OCI-LY1 (cell line): ENCODE measurements at regions not wholly inside any gene's neighbourhood (a gene's known extent, or its start where the extent isn't known, plus 50 kb on each side); places are given as distances from the start of the nearest gene placed in this dataset.

Experiments
- H2AFZ ChIP-seq: fragments of 200-600 bp; sonication (generic), shearing (Covaris generic); 2 replicates; pipeline ENCODE4 v1.6.0; 2014; ENCODE audit warnings: antibody characterized with exemption, mild to moderate bottlenecking, low read length
- H3F3A ChIP-seq: fragments of 200-600 bp; sonication (generic), shearing (Covaris generic); 2 replicates; pipeline ENCODE4 v1.6.0; 2014; ENCODE audit warnings: mild to moderate bottlenecking, antibody characterized with exemption, low read length, moderate library complexity; ENCODE audit not compliant: insufficient read depth
- H3K27ac ChIP-seq: fragments of 200-600 bp; sonication (generic); 2 replicates; pipeline ENCODE4 v1.5.1; 2014; ENCODE audit warnings: low read length, mixed run types, mild to moderate bottlenecking, low read depth; ENCODE audit not compliant: poor library complexity, severe bottlenecking
- H3K27me3 ChIP-seq: fragments of 200-600 bp; sonication (generic); 2 replicates; pipeline ENCODE4 v1.6.0; 2014; ENCODE audit warnings: antibody characterized with exemption, mild to moderate bottlenecking, low read length, moderate library complexity; ENCODE audit not compliant: insufficient read depth
- H3K36me3 ChIP-seq: fragments of 200-600 bp; sonication (generic); 2 replicates; pipeline ENCODE4 v1.6.1; 2014; ENCODE audit warnings: mild to moderate bottlenecking, antibody characterized with exemption, low read length, moderate library complexity, mixed read lengths; ENCODE audit not compliant: insufficient read depth
- H3K4me1 ChIP-seq: fragments of 200-600 bp; sonication (generic); 2 replicates; pipeline ENCODE4 v1.5.1; 2014; ENCODE audit warnings: mild to moderate bottlenecking, low read length, moderate library complexity; ENCODE audit not compliant: insufficient read depth, severe bottlenecking
- H3K4me2 ChIP-seq: fragments of 200-600 bp; sonication (generic), shearing (Covaris generic); 2 replicates; pipeline ENCODE4 v1.6.1; 2014; ENCODE audit warnings: low read length
- H3K4me3 ChIP-seq: fragments of 200-600 bp; sonication (generic); 2 replicates; pipeline ENCODE4 v1.5.1; 2014; ENCODE audit warnings: low read length, low read depth, mild to moderate bottlenecking, mixed read lengths; ENCODE audit not compliant: poor library complexity, severe bottlenecking
- H3K79me2 ChIP-seq: fragments of 200-600 bp; shearing (Covaris generic); 2 replicates; pipeline ENCODE4 v1.6.1; 2016; ENCODE audit warnings: mixed run types, low read length, mixed read lengths; ENCODE audit not compliant: insufficient read depth
- H3K9ac ChIP-seq: fragments of 200-600 bp; sonication (generic), shearing (Covaris generic); 2 replicates; pipeline ENCODE4 v1.6.1; 2014; ENCODE audit warnings: mild to moderate bottlenecking, low read length, mixed read lengths
- H3K9me2 ChIP-seq: fragments of 200-600 bp; sonication (generic), shearing (Covaris generic); 2 replicates; pipeline ENCODE4 v1.6.1; 2014; ENCODE audit warnings: low read depth, mild to moderate bottlenecking, low read length, mixed read lengths
- H3K9me3 ChIP-seq: fragments of 200-600 bp; shearing (Covaris generic); 2 replicates; pipeline ENCODE4 v1.6.1; 2014; ENCODE audit warnings: low read length, mixed read lengths
- H4K20me1 ChIP-seq: fragments of 200-600 bp; sonication (generic), shearing (Covaris generic); 2 replicates; pipeline ENCODE4 v1.6.0; 2016; ENCODE audit warnings: mild to moderate bottlenecking, low read length; ENCODE audit not compliant: insufficient read depth
- EZH2 ChIP-seq: fragments of 200-600 bp; sonication (generic), shearing (Covaris generic); IDR thresholded peaks from 2 replicates; pipeline ENCODE4 v1.8.0; 2017; ENCODE audit warnings: borderline replicate concordance, mixed run types, mild to moderate bottlenecking, antibody characterized with exemption, low read length, moderate library complexity, mixed read lengths
- TF ChIP-seq, protein P1 (sequence below): fragments of 200-600 bp; sonication (generic), shearing (Covaris generic); IDR thresholded peaks from 2 replicates; pipeline ENCODE4 v1.5.1; 2017; ENCODE audit warnings: mild to moderate bottlenecking, antibody characterized with exemption, low read length, moderate library complexity, mixed read lengths

DNA sequence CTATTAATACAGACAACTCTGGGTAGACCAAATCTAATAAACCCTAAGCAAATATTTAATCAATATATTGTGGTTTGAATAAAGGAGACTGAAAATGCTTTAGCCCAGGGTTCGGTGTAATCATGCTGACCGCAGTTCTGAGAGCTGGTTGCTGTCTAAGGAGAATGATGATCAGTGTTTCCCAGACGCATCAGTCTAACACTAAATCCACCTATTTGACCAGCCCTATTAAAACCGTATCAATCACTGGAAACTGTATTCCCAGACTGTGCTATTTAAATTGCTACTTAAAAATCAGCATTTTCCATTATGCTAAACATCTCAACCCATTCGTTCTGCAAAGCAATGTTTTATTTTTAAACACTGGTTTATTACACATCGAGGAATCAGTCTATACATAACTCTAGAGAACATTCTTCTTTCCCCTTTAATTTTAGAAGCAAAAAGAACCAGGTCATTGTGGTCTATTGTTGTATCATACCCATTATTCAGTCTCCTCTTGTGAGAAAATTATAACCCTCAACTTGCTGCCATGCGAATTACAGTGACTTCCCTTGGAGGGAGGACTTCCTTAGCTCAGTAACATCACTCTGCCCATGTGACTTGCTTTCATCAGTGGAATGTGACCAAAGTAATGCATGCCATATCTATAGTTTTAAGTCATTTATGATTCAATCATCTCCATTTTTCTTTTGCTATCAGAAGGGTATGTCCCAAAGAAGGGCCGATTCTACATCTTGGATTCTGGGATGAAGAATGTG lies 515.2 kb upstream of the JAG1 start:
- Histone ChIP-seq H3K4me2 (no peak overlapping the region), H3K27ac (no peak overlapping the region)

DNA sequence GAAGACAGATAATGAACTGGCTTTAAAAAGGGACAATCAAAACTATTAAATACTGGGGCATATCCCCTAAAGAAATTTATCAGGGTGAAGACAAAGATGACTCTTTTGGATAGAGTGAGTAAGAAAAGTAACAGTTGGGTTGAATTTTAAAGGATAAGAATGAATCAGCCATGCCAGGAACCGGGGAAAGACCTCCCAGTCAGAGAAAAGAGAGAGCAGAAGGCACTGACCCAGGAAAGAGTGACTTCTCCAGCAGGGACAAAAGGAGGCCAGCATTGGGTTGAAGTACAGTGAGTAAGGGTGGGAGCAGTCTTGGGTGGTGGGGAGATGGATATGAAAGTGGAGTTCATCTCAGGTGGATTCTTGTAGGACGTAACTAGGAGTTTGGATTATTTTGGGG lies 516.9 kb upstream of the JAG1 start:
- no peak overlapping the region for H3K9ac ChIP-seq
- H3K79me2 ChIP-seq = no peaks in the 10 kb centered on the region
- H3K4me3 ChIP-seq = no peak overlapping the region
- H2AFZ ChIP-seq = no peak overlapping the region
- no peaks in the 10 kb centered on the region for H3F3A ChIP-seq
- no peak overlapping the region for H3K27ac ChIP-seq
- no peaks in the 10 kb centered on the region for H3K4me1 ChIP-seq
- no peaks in the 10 kb centered on the region for H3K27me3 ChIP-seq
- no peaks in the 10 kb centered on the region for H3K9me2 ChIP-seq
- H3K4me2 ChIP-seq = no peak overlapping the region
- no peaks in the 10 kb centered on the region for H3K9me3 ChIP-seq
- H4K20me1 ChIP-seq = no peaks in the 10 kb centered on the region
- no peak for TF ChIP-seq EZH2
- TF ChIP-seq, protein P1, sequence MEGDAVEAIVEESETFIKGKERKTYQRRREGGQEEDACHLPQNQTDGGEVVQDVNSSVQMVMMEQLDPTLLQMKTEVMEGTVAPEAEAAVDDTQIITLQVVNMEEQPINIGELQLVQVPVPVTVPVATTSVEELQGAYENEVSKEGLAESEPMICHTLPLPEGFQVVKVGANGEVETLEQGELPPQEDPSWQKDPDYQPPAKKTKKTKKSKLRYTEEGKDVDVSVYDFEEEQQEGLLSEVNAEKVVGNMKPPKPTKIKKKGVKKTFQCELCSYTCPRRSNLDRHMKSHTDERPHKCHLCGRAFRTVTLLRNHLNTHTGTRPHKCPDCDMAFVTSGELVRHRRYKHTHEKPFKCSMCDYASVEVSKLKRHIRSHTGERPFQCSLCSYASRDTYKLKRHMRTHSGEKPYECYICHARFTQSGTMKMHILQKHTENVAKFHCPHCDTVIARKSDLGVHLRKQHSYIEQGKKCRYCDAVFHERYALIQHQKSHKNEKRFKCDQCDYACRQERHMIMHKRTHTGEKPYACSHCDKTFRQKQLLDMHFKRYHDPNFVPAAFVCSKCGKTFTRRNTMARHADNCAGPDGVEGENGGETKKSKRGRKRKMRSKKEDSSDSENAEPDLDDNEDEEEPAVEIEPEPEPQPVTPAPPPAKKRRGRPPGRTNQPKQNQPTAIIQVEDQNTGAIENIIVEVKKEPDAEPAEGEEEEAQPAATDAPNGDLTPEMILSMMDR = no peak
- no peaks in the 10 kb centered on the region for H3K36me3 ChIP-seq

More for the DNA sequence above, 515.2 kb upstream of the JAG1 start:
- no peaks in the 10 kb centered on the region for H3K27me3 ChIP-seq
- no peak overlapping the region for H3K4me3 ChIP-seq
- TF ChIP-seq, protein P1 = no peak
- no peak for TF ChIP-seq EZH2
- H3K79me2 ChIP-seq = no peaks in the 10 kb centered on the region
- H3K4me1 ChIP-seq = no peaks in the 10 kb centered on the region
- no peaks in the 10 kb centered on the region for H3K9me2 ChIP-seq
- no peak overlapping the region for H3K9ac ChIP-seq
- no peak overlapping the region for H2AFZ ChIP-seq
- no peaks in the 10 kb centered on the region for H4K20me1 ChIP-seq
- no peaks in the 10 kb centered on the region for H3K36me3 ChIP-seq
- no peaks in the 10 kb centered on the region for H3K9me3 ChIP-seq
- H3F3A ChIP-seq = no peaks in the 10 kb centered on the region

DNA sequence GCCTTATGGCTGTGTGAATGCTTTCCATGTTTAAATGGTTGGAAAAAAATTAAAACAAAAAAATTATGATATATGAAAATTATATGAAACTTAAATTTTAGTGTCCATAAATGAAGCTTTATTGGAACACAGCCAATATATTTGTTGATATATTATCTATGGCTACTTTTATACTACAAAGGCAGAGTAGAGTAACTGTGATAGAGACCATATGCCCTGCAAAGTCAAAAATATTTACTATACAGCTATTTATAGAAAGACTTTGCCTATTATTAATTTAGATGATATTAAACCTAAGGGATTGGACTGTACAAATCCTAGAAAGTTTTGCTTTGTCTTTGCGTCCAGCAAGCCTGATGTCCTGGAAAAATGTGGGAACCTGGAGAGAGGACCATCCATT lies 518.3 kb upstream of the JAG1 start:
- no peak overlapping the region for H3K4me3 ChIP-seq
- no peak overlapping the region for H2AFZ ChIP-seq
- TF ChIP-seq, protein P1 = no peak
- TF ChIP-seq EZH2 = no peak
- no peak overlapping the region for H3K9ac ChIP-seq
- no peak overlapping the region for H3K27ac ChIP-seq
- no peaks in the 10 kb centered on the region for H3K27me3 ChIP-seq
- no peaks in the 10 kb centered on the region for H3K9me3 ChIP-seq
- H3K4me1 ChIP-seq = no peaks in the 10 kb centered on the region
- H4K20me1 ChIP-seq = no peaks in the 10 kb centered on the region
- H3K9me2 ChIP-seq = no peaks in the 10 kb centered on the region
- H3K36me3 ChIP-seq = no peaks in the 10 kb centered on the region
- no peaks in the 10 kb centered on the region for H3F3A ChIP-seq
- no peaks in the 10 kb centered on the region for H3K79me2 ChIP-seq
- no peak overlapping the region for H3K4me2 ChIP-seq
